Gastroesophageal sphincter (tissue), 3 donors: ENCODE measurements at regions not wholly inside any gene's neighbourhood (a gene's known extent, or its start where the extent isn't known, plus 50 kb on each side); places are given as distances from the start of the nearest gene placed in this dataset.

Source experiments
- EP300 ChIP-seq: sonication (generic); formaldehyde crosslinking; IDR thresholded peaks from one replicate; pipeline ENCODE4 v1.6.1; 2017; ENCODE audit warnings: antibody characterized with exemption, mild to moderate bottlenecking
- POLR2A ChIP-seq, 2 donors: fragments of 450-650 bp; IDR thresholded peaks; one replicate each; pipeline ENCODE4 v1.6.1; 2017; ENCODE audit warnings: antibody characterized with exemption in 2 of 2, mild to moderate bottlenecking in 2 of 2, moderate library complexity in 1 of 2
- TF ChIP-seq, protein P1 (sequence below), 4 experiments: fragments of 200-600 bp in 2 of 4; fragments of 450-650 bp in 2 of 4; sonication (generic) in 1 of 4; IDR thresholded peaks; one replicate each; pipeline ENCODE4 v1.5.1; 2017 to 2019; ENCODE audit warnings: antibody characterized with exemption in 4 of 4, mild to moderate bottlenecking in 2 of 4, moderate library complexity in 2 of 4

DNA sequence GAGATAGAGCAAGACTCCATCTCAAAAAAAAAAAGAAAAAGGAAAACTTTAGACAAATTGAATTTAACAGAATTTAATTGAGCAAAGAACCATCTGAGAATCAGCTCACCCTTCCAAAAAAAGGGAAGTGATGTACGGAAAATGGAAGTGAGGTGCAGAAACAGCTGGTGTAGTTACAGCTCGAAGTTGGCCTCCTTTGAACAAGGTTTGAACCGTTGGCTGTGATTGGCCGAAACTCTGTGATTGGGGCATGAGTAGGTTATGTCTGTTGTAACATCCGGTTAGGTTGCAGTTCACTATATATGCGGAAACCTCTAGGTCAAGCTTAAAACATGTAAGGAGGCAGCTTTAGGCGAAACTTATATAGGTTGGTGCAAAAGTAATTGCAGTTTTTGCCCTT, 97.9 kb upstream of the KIF26B start:
- TF ChIP-seq EP300 (no peak), POLR2A (IDR thresholded peaks at IDR 0.05) (no peak)
- TF ChIP-seq, protein P1, sequence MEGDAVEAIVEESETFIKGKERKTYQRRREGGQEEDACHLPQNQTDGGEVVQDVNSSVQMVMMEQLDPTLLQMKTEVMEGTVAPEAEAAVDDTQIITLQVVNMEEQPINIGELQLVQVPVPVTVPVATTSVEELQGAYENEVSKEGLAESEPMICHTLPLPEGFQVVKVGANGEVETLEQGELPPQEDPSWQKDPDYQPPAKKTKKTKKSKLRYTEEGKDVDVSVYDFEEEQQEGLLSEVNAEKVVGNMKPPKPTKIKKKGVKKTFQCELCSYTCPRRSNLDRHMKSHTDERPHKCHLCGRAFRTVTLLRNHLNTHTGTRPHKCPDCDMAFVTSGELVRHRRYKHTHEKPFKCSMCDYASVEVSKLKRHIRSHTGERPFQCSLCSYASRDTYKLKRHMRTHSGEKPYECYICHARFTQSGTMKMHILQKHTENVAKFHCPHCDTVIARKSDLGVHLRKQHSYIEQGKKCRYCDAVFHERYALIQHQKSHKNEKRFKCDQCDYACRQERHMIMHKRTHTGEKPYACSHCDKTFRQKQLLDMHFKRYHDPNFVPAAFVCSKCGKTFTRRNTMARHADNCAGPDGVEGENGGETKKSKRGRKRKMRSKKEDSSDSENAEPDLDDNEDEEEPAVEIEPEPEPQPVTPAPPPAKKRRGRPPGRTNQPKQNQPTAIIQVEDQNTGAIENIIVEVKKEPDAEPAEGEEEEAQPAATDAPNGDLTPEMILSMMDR (IDR thresholded peaks at IDR 0.05), result no peak
